ENCODE measurements at regions not wholly inside any gene's neighbourhood (a gene's known extent, or its start where the extent isn't known, plus 50 kb on each side); places are given as distances from the start of the nearest gene placed in this dataset.

DNA sequence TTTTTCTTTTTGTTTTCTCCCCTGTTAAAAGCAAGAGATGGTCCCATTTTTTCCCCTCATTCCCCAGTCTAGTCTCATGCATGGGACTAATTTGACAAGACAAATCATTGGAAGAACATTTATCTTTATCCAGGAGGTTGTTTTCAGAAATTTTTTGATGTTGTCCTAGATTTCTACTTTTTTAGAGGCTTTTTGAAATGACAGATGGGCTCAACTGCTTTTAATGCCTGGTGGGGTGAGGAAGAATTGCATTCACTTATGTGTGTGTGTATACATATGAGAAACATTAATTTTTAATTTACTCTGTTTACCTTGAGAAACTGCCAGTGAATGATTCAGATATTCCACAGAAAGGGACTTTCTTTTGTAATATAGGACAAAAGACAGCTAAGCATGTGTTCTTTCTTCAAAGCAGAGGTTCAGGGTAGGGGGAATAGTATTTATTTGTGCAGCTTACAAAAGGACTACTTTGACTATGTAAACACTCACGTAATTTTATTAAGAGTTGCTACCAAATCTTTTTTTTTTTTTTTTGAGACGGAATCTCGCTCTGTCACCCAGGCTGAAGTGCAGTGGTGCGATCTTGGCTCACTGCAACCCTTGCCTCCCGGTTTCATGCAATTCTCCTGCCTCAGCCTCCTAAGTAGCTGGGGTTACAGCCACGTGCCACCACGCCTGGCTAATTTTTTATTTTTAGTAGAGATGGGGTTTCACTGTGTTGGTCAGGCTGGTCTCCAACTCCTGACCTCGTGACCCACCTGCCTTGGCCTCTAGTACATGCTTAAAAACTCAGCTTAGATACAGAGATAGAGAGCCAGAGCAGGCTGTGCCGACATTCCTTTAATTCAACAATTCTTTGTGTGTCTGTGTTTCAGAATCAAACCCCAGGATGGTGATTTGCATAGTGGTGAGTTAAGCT lies 130.1 kb upstream of the RARB start:
- Histone ChIP-seq H3K79me1 (ENCODE audit: low read depth, low read length) (no peaks in the 10 kb centered on the region), H3K4me1 (replicated peaks in 1 of 4; ENCODE audit: control insufficient read depth in 3 of 4, insufficient read depth in 4 of 4, low read length in 3 of 4) (peaks cover 0 to 4% (median 0%) of the 10 kb centered on the region in 4 experiments; a peak in 3 of 7 replicates), H4K5ac (ENCODE audit: insufficient read length, low read depth, low read length) (no peak overlapping the region), H2BK20ac (ENCODE audit: low read length) (no peak overlapping the region), H3K9me3 (ENCODE audit: insufficient read depth in 2 of 2, low read depth in 1 of 2, low read length in 1 of 2) (no peaks in the 10 kb centered on the region), H2BK120ac (replicated peaks; ENCODE audit: low read depth, low read length) (no peak overlapping the region), H3K79me2 (ENCODE audit: control insufficient read depth in 1 of 2, insufficient read depth in 2 of 2, low read length in 2 of 2) (no peaks in the 10 kb centered on the region), H2AFZ (ENCODE audit: low read length) (no peak overlapping the region), H3K23me2 (ENCODE audit: low read depth, low read length) (no peaks in the 10 kb centered on the region), H2BK5ac (ENCODE audit: low read depth, low read length) (no peak overlapping the region), H3K4ac (replicated peaks; ENCODE audit: insufficient read length, low read depth, low read length) (no peak overlapping the region), H2BK12ac (ENCODE audit: low read depth, low read length) (no peak overlapping the region), H4K20me1 (replicated peaks in 1 of 2; ENCODE audit: control insufficient read depth in 1 of 2, insufficient read depth in 2 of 2, low read length in 2 of 2) (no peaks in the 10 kb centered on the region), H4K8ac (ENCODE audit: extremely low read depth, insufficient read depth, low read length) (no peak overlapping the region; the same call in 1 of the 2 replicates), H2AK5ac (ENCODE audit: low read depth, low read length) (no peak overlapping the region), H3K56ac (replicated peaks; ENCODE audit: insufficient read length, low read depth, low read length) (no peak overlapping the region), H3K27me3 (replicated peaks in 1 of 4; ENCODE audit: control insufficient read depth in 3 of 4, extremely low read depth in 1 of 4, insufficient read depth in 3 of 4, low read length in 3 of 4) (no peaks in the 10 kb centered on the region), H2BK15ac (ENCODE audit: low read length) (no peak overlapping the region), H3K18ac (ENCODE audit: extremely low read depth, low read length) (no peak overlapping the region), H3K14ac (ENCODE audit: insufficient read length) (no peak overlapping the region), H4K91ac (replicated peaks; ENCODE audit: insufficient read length, low read length) (no peak overlapping the region), H3K9ac (replicated peaks in 1 of 4; ENCODE audit: extremely low read depth in 1 of 4, low read depth in 3 of 4, low read length in 3 of 4) (no peak overlapping the region), H3K27ac (ENCODE audit: low read depth, low read length) (no peak overlapping the region), H3K36me3 (ENCODE audit: control insufficient read depth in 2 of 4, insufficient read depth in 4 of 4, low read length in 3 of 4) (no peaks in the 10 kb centered on the region), H3K23ac (ENCODE audit: insufficient read length) (no peak overlapping the region), H3K4me2 (ENCODE audit: insufficient read depth in 1 of 2, low read depth in 2 of 2, low read length in 2 of 2) (no peak overlapping the region), H3K4me3 (ENCODE audit: extremely low read depth in 1 of 4, insufficient read depth in 2 of 4, low read depth in 3 of 4, low read length in 4 of 4) (no peak overlapping the region)
- FAIRE-seq (no peak), DNase-seq (ENCODE audit: low read depth in 1 of 2, low spot score in 2 of 2) (no peak)
- CTCF ChIA-PET (ENCODE audit: partially characterized antibody), result interaction anchor here (0.6 to 1.8 kb wide), 6 partner anchors 10 to 598 kb away, joined by 3 to 6 read pairs (median 4); no protein-coding TSS in a partner anchor
- POLR2A ChIA-PET (ENCODE audit: partially characterized antibody), result no interaction called here
- 68% methylated on average over 9 of the region's 9 CpGs; no CpG with 5 or more reads in 1 of the 2 experiments for WGBS, 2 experiments (ENCODE audit: extremely low coverage in 1 of 2, insufficient coverage in 1 of 2, insufficient read length in 1 of 2, insufficient replicate concordance in 2 of 2, low coverage in 1 of 2, low lambda C conversion rate in 2 of 2, missing lambda C conversion rate in 1 of 2)
- no peak for TF ChIP-seq SP2 (IDR thresholded peaks at IDR 0.05; ENCODE audit: low read length)
- no peak for TF ChIP-seq PHF8 (conservative IDR thresholded peaks at IDR 0.05; ENCODE audit: low read depth, low read length)
- no peak for TF ChIP-seq RXRA (IDR thresholded peaks at IDR 0.05; ENCODE audit: insufficient read depth, low read depth, low read length)
- TF ChIP-seq MAX (IDR thresholded peaks at IDR 0.05), result no peak
- TF ChIP-seq SUZ12 (IDR thresholded peaks at IDR 0.05; ENCODE audit: low read length), result no peak
- TF ChIP-seq SRF (IDR thresholded peaks at IDR 0.05; ENCODE audit: low read depth, low read length), result no peak
- TF ChIP-seq RNF2 (IDR thresholded peaks at IDR 0.05; ENCODE audit: borderline replicate concordance, low read depth, low read length, missing control alignments, poor library complexity, severe bottlenecking), result no peak
- TF ChIP-seq HDAC6 (IDR thresholded peaks at IDR 0.05; ENCODE audit: low read depth, low read length), result no peak
- no peak for TF ChIP-seq ZNF274 (IDR thresholded peaks at IDR 0.05; ENCODE audit: borderline replicate concordance, extremely low read depth, low read length)
- TF ChIP-seq SP4 (IDR thresholded peaks at IDR 0.05; ENCODE audit: low read length), result no peak
- no peak for TF ChIP-seq FOSL1 (IDR thresholded peaks at IDR 0.05; ENCODE audit: insufficient read depth, low read depth, low read length)
- no peak for TF ChIP-seq SIX5 (IDR thresholded peaks at IDR 0.05; ENCODE audit: low read depth, low read length)

Measured in H1 (cell line).